ENCODE measurements at regions not wholly inside any gene's neighbourhood (a gene's known extent, or its start where the extent isn't known, plus 50 kb on each side); places are given as distances from the start of the nearest gene placed in this dataset.

DNA sequence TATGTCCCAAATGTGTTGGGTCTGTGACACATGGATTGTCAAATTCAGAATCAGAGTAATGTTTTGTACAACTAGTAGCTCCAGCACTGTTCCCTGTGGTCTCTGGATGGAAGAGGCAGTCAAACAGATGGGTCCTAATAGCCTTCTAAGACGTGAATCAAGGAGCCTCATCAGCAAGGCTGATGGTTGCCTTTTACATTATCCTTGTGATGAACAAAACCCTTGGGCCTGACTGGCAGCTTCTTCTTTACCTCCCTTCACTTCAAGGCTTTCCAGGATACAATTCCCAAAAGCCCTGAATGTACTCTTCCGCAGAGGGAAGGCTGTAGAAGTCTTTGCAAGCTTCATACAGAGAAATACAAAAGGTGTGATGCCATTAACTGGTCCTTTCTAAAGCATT, 633.3 kb downstream of the USP25 start:
- DNase-seq (ENCODE audit: low spot score): no peak
- intact Hi-C loops (cut with DNase I): no loop called here

GRCh38 chr21:16363518-16363917, 633.7 kb downstream of the USP25 start:
- intact Hi-C loops (cut with DNase I): no loop called here
- DNase-seq (ENCODE audit: low spot score): no peak

DNA sequence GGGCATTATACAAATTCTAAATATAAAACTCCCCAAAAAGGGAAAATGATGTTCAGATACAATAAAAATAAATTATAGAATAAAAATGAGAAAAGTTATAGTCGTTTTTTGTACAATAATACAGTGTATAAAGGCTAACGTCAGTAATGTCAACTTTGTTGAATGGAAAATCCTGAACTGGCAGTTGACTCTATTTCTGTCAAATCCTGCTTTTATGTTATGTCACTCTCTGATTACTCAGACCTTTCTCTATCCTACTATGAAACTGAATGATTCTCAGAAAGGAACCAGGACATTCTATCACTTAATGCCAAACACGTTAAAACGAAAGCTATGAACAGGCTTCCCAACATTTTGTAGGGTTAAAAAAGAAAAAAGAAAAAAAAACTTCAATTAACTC, 636.4 kb downstream of the USP25 start:
- no peak for DNase-seq (ENCODE audit: low spot score)
- intact Hi-C loops (cut with DNase I): no loop called here

- no peak for DNase-seq (ENCODE audit: low spot score)
- intact Hi-C loops (cut with DNase I): no loop called here
These were observed 637.3 kb downstream of the USP25 start for GRCh38 chr21:16367079-16367478.

GRCh38 chr21:16370186-16370585, 640.4 kb downstream of the USP25 start:
- DNase-seq (ENCODE audit: low spot score): no peak
- intact Hi-C loops (cut with DNase I): no loop called here

DNA sequence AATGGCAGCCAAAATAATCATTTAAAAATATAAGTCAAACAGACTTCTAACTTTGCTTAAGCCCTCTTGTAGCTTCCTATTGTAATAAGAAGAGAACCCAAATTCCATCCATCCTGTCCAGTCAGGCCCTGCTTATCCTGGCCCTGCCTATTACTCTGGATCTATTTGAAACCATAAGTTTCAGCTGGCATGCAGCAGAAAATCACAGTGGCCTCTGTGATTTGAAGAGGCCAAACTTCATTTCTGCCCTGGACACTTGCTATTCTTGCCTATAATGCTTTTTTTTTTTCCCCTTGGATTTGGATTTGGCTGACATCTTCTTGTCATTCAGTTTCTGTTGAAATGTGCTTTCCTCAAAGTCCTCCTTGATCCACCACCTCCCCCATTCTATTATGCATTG, 642.8 kb downstream of the USP25 start:
- no peak for DNase-seq (ENCODE audit: low spot score)
- intact Hi-C loops (cut with DNase I): no loop called here

DNA sequence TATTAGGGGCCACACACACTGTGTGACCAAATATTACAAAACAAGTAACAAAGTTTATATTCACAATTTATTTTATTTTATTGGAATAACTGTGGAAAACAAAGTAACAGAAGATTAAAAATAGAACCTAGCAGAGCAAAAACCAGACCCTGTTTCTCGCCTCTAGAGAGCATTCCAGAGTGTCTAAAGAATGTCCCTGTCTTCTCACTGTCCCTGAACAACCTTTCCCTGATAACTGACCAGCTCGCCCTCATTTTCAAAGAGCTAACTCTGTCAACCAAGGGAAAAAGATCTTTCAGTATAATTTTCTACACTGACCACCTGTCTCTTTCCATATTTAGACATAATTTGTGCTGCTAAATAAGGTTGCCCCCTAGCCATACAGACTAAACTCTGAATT, 646.9 kb downstream of the USP25 start:
- DNase-seq (ENCODE audit: low spot score): no peak
- intact Hi-C loops (cut with DNase I): no loop called here

- DNase-seq (ENCODE audit: low spot score): no peak
- intact Hi-C loops (cut with DNase I): no loop called here
These were observed 647.4 kb downstream of the USP25 start for GRCh38 chr21:16377120-16377658.

DNA sequence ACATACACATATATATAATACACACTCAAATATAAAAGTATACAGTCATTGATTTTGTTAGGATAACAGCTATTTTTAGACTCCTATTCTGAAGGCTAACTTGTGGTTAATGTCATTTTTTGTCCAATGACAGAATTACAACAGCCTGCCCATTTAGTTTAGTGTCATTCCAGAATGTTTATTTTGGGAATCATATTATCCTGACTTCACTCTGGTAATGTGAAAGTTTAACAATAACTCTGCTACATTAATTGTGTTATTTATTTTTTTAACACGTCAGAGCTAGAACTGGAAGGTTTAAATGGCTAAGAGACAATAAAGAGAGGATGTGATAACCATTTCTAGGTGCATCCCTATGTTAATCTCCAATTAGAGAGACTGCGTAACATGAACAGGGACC, 648.1 kb downstream of the USP25 start:
- intact Hi-C loops (cut with DNase I): no loop called here
- DNase-seq (ENCODE audit: low spot score): no peak

DNA sequence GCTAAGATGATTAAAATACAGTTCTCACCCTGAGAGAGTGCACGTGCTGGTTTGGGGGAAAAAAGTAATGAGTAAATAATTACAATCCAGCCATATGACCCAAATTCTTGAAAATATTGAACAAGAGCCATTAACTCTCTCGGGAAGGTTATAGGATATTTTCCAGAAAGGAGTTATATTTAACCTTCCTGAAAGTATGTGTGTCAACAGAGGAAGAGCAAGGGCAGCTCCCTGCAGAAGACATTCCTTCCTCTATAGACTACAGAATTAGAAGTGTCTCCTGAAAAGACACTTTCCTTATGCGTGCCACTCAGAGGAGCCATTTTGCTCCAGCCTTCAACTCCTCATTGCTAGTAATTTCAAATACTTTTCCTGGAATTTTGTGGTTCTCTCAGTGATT, 648.7 kb downstream of the USP25 start:
- intact Hi-C loops (cut with DNase I): no loop called here
- DNase-seq (ENCODE audit: low spot score): no peak

DNA sequence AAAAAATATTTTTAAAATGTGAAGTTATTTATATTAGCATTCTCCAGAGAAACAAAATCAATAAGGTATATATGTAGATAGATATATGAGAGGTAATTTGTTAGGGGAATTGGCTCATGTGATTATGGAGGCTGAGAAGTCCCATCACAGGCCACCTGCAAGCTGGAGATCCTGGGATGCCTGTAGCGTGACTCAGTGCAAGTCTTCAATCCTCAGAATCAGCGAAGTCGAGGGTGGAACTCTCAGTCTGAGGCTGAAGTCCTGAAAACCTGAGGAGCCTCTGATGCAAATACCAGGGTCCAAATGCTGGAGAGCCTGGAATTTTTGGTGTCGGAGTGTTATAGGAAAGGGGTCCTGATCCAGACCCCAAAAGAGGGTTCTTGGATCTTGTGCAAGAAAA, 658.5 kb downstream of the USP25 start:
- intact Hi-C loops (cut with DNase I): no loop called here
- no peak for DNase-seq (ENCODE audit: low spot score)

GRCh38 chr21:16388911-16389560, 659.3 kb downstream of the USP25 start:
- intact Hi-C loops (cut with DNase I): no loop called here
- DNase-seq (ENCODE audit: low spot score): no peak

DNA sequence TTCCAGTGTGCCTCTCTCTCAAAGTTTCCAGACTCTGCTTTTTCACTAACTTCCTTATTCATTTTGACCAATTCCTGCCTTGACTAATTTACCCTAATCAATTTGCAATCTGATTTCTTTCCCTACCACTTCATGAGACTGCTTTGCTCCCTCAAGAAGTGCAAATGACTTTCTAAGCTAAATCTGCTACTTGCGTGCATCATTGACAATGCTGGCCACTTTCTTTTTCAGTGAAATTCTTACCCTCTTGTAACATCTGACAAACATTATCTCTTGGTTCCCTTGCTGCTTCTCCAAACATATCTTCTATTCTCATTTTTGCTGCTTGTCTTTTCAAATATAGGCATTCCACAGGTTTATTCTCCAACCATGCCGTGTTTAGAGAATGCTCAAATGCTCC, 659.9 kb downstream of the USP25 start:
- intact Hi-C loops (cut with DNase I): no loop called here
- no peak for DNase-seq (ENCODE audit: low spot score)

- intact Hi-C loops (cut with DNase I): no loop called here
- DNase-seq (ENCODE audit: low spot score): no peak
These were observed 665.5 kb downstream of the USP25 start for GRCh38 chr21:16395285-16395684.

DNA sequence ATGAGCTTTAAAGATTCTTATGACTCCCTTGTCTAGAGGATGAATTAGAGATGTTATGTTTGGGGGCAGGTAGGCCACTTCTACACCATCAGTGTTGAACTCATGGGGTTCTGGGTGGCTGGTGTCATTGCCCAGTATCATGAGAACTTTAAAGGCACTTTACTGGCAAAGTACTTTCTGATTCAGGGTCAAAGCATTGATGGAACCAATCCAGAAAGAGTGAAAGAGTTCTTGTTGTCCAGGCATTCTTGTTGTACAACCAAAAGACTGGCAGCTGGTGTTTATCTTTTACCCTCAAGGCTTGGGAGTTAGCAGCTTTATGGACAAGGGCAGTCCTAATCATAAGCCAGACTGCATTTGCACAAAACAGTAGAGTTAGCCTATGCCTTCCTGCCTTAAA, 673.0 kb downstream of the USP25 start:
- intact Hi-C loops (cut with DNase I): no loop called here
- no peak for DNase-seq (ENCODE audit: low spot score)

GRCh38 chr21:16404776-16405175, 675.0 kb downstream of the USP25 start:
- intact Hi-C loops (cut with DNase I): no loop called here
- DNase-seq (ENCODE audit: low spot score): no peak

GRCh38 chr21:16406355-16406754, 676.6 kb downstream of the USP25 start:
- intact Hi-C loops (cut with DNase I): no loop called here
- DNase-seq (ENCODE audit: low spot score): no peak

DNA sequence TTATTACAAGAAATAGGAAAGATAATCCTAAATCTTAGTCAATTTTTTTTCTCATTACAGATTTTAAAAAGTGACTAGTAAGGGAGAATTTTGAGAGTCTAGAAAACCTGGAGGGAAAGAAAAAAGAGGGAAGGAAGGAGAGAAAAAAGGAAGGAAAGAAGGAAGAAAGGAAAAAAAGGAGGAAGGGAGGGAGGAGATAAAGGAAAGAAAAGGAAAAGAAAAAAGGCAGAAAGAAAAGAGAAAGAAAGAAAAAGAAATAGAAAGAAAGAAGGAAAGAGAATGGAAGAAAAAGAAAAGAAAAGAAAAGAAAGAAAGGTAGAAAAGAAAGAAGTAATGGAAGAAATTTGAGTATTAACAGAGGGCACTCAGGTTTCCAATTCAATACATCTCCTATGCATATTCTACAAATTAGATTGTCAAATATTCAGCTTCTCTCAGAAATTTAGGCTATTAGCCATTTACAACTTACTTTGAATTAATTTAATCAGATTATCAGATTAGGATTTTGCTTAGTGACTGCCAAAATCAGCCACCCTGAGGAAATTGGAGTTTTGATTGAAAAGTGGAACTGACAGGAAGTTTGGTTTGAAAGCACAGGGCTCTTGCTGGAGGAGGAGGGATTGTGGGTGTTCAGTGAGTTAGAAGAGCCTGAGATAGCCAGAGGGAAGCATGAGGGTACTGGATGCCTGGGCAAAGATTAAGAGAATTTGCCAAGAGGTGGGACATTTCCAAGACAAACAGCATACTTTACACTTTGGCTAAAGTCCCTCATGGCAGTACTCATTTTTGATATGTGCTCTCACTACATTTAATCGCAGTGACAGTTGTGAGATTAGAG, 677.8 kb downstream of the USP25 start:
- intact Hi-C loops (cut with DNase I): no loop called here

DNA sequence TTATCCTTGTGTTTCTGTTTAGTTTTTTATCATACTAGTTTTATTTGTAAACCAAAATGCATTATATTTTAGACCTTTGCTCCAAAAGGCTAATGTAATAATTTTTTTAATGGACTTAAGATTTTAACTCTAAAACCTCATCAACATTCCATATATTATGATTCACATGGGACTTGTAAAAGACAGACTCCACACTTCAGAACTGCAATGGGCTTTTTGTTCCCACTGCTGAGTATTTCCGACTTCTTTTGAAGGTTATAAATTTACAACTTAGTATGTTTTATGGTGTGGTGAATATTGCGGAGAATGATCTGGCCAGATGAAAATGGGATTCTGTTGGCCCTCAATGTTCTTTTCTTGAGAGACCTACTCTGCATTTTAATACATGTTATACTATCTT, 678.5 kb downstream of the USP25 start:
- no peak for DNase-seq (ENCODE audit: low spot score)
- intact Hi-C loops (cut with DNase I): no loop called here

More for the DNA sequence above, 677.8 kb downstream of the USP25 start:
- no peak for DNase-seq (ENCODE audit: low spot score)

GRCh38 chr21:16409352-16409751, 679.6 kb downstream of the USP25 start:
- DNase-seq (ENCODE audit: low spot score): no peak
- intact Hi-C loops (cut with DNase I): no loop called here

DNA sequence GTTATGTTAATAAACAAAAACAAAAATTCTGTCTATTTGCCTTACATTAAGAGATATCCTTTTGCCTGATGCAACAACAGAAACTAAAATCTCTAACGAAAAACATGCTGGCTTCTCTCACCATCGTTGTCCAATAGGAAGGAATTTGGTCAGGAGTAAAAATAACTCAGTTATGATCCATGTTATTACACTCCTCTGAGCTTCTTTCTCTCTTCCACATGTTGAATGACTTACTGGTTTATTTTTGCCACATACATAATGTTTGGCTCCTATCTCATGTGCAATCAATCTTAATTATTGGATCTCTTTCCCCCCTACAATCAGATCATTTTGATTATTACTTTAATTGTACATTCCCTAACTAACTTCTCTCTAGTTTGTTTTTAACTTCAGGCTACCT, 688.4 kb downstream of the USP25 start:
- intact Hi-C loops (cut with DNase I): no loop called here
- DNase-seq (ENCODE audit: low spot score): no peak

Measured in posterior vena cava (tissue), 2 donors.